ENCODE measurements at regions not wholly inside any gene's neighbourhood (a gene's known extent, or its start where the extent isn't known, plus 50 kb on each side); places are given as distances from the start of the nearest gene placed in this dataset.

GRCh38 chr3:87900061-87900460 lies 158.7 kb downstream of the CGGBP1 start:
- no peak overlapping the region for H3K4me3 ChIP-seq (ENCODE audit: low read depth, low read length)
- no peak for TF ChIP-seq CTCF (IDR thresholded peaks at IDR 0.05; ENCODE audit: low read depth, low read length, missing control alignments)
- DNase-seq (ENCODE audit: low read depth), result no peak

- H3K4me3 ChIP-seq (ENCODE audit: low read depth, low read length), result no peak overlapping the region
- no peak for TF ChIP-seq CTCF (IDR thresholded peaks at IDR 0.05; ENCODE audit: low read depth, low read length, missing control alignments)
- DNase-seq (ENCODE audit: low read depth), result no peak
These were observed 159.8 kb downstream of the CGGBP1 start for GRCh38 chr3:87898971-87899370.

- DNase-seq (ENCODE audit: low read depth), result no peak
- TF ChIP-seq CTCF (IDR thresholded peaks at IDR 0.05; ENCODE audit: low read depth, low read length, missing control alignments), result no peak
- H3K4me3 ChIP-seq (ENCODE audit: low read depth, low read length), result no peak overlapping the region
These were observed 162.8 kb downstream of the CGGBP1 start for GRCh38 chr3:87895983-87896382.

- no peak overlapping the region for H3K4me3 ChIP-seq (ENCODE audit: low read depth, low read length)
These were observed 185.7 kb downstream of the CGGBP1 start for GRCh38 chr3:87873136-87873535.

GRCh38 chr3:87867001-87867400 lies 191.8 kb downstream of the CGGBP1 start:
- no peak for TF ChIP-seq CTCF (IDR thresholded peaks at IDR 0.05; ENCODE audit: low read depth, low read length, missing control alignments)
- H3K4me3 ChIP-seq (ENCODE audit: low read depth, low read length), result no peak overlapping the region
- no peak for DNase-seq (ENCODE audit: low read depth)

More at GRCh38 chr3:87873136-87873535, 185.7 kb downstream of the CGGBP1 start:
- TF ChIP-seq CTCF (IDR thresholded peaks at IDR 0.05; ENCODE audit: low read depth, low read length, missing control alignments), result no peak
- no peak for DNase-seq (ENCODE audit: low read depth)

- no peak for DNase-seq (ENCODE audit: low read depth)
- H3K4me3 ChIP-seq (ENCODE audit: low read depth, low read length), result no peak overlapping the region
- TF ChIP-seq CTCF (IDR thresholded peaks at IDR 0.05; ENCODE audit: low read depth, low read length, missing control alignments), result no peak
These were observed 202.7 kb downstream of the CGGBP1 start for GRCh38 chr3:87856126-87856525.

- TF ChIP-seq CTCF (IDR thresholded peaks at IDR 0.05; ENCODE audit: low read depth, low read length, missing control alignments), result no peak
- DNase-seq (ENCODE audit: low read depth), result no peak
- no peak overlapping the region for H3K4me3 ChIP-seq (ENCODE audit: low read depth, low read length)
These were observed 203.2 kb downstream of the CGGBP1 start for GRCh38 chr3:87855616-87856015.
